T-cell (primary cell): ENCODE measurements at regions not wholly inside any gene's neighbourhood (a gene's known extent, or its start where the extent isn't known, plus 50 kb on each side); places are given as distances from the start of the nearest gene placed in this dataset.

Source experiments
- ATAC-seq, 4 experiments: fragments of 200-7000 bp in 3 of 4; fragments of 150-1000 bp in 1 of 4; cut with Tn5 transposase; replicated peaks in 1 of 4; 1 replicate in 3 of 4; 2 replicates in 1 of 4; pipeline ENCODE4 v1.10.0; 2021; ENCODE audit warnings: moderate library complexity in 3 of 4, mild to moderate bottlenecking in 2 of 4, moderate number of reproducible peaks in 1 of 4
- CTCF ChIA-PET, 2 donors: fragments of 300-600 bp; sonication (Branson Sonifier 250); formaldehyde crosslinking; loops; one replicate each; lab custom pipeline; 2022; ENCODE audit warnings: antibody characterized with exemption in 2 of 2; lab: Charles Lee
- POLR2A ChIA-PET, 2 donors: fragments of 300-600 bp; sonication (Branson Sonifier 250); formaldehyde crosslinking; loops; one replicate each; lab custom pipeline; 2022; ENCODE audit warnings: antibody characterized with exemption in 2 of 2; lab: Charles Lee
- DNase-seq, 35 experiments: peaks; one replicate each; pipeline versions ENCODE4 v3.0.0 to v3.0.0-alpha.2; 2013 to 2023
- H3K27ac ChIP-seq: one replicate; pipeline ENCODE4 v1.5.1; 2013; ENCODE audit warnings: low read length
- H3K27me3 ChIP-seq, 2 experiments: replicated peaks in 1 of 2; 1 replicate in 1 of 2; 2 replicates in 1 of 2; pipeline versions ENCODE4 v1.6.1 to v1.7.0; 2013; ENCODE audit warnings: low read length in 1 of 2, mixed read lengths in 1 of 2; ENCODE audit not compliant: control insufficient read depth in 2 of 2, insufficient read depth in 2 of 2; ENCODE audit errors: extremely low read depth in 1 of 2
- H3K36me3 ChIP-seq, 2 donors: 1 replicate in 1 of 2; 2 replicates in 1 of 2; pipeline versions ENCODE4 v1.6.1 to v1.7.0; 2013; ENCODE audit warnings: low read length in 1 of 2; ENCODE audit not compliant: control insufficient read depth in 2 of 2, insufficient read depth in 1 of 2; ENCODE audit errors: extremely low read depth in 1 of 2
- H3K4me1 ChIP-seq, 2 experiments: 1 replicate in 1 of 2; 2 replicates in 1 of 2; pipeline versions ENCODE4 v1.6.1 to v1.7.0; 2013; ENCODE audit warnings: low read length in 2 of 2, mixed read lengths in 1 of 2; ENCODE audit not compliant: insufficient read depth in 2 of 2, control insufficient read depth in 1 of 2; ENCODE audit errors: extremely low read depth in 1 of 2
- H3K4me3 ChIP-seq, 2 donors: 1 replicate in 1 of 2; 2 replicates in 1 of 2; pipeline versions ENCODE4 v1.5.1 to v1.7.0; 2013; ENCODE audit warnings: mild to moderate bottlenecking in 2 of 2, low read length in 1 of 2, moderate library complexity in 1 of 2; ENCODE audit not compliant: control insufficient read depth in 1 of 2; ENCODE audit errors: extremely low read depth in 1 of 2
- H3K9me3 ChIP-seq: 2 replicates; pipeline ENCODE4 v1.7.0; 2013
- H3K27ac Mint-ChIP-seq, 2 donors: one replicate each; pipeline ENCODE4 v1.8.0; 2020 to 2021; ENCODE audit warnings: mild to moderate bottlenecking in 2 of 2, mixed read lengths in 2 of 2
- H3K27me3 Mint-ChIP-seq, 2 donors: one replicate each; pipeline ENCODE4 v1.8.0; 2021 to 2022; ENCODE audit warnings: mixed read lengths in 2 of 2
- H3K36me3 Mint-ChIP-seq: one replicate; pipeline ENCODE4 v1.8.0; 2021; ENCODE audit warnings: mixed read lengths
- H3K4me1 Mint-ChIP-seq, 3 donors: one replicate each; pipeline ENCODE4 v1.8.0; 2020 to 2022; ENCODE audit warnings: mixed read lengths in 3 of 3, mild to moderate bottlenecking in 1 of 3
- H3K4me3 Mint-ChIP-seq, 3 donors: one replicate each; pipeline ENCODE4 v1.8.0; 2020 to 2022; ENCODE audit warnings: mild to moderate bottlenecking in 3 of 3, mixed read lengths in 3 of 3, moderate library complexity in 3 of 3
- H3K9me3 Mint-ChIP-seq, 3 donors: one replicate each; pipeline ENCODE4 v1.8.0; 2020 to 2022; ENCODE audit warnings: mixed read lengths in 3 of 3
- WGBS: methylation state at CpG from one replicate; pipeline ENCODE4 v1.1.5; 2013; ENCODE audit warnings: missing lambda C conversion rate; ENCODE audit not compliant: insufficient coverage; 5-methylcytosine and 5-hydroxymethylcytosine counted together

DNA sequence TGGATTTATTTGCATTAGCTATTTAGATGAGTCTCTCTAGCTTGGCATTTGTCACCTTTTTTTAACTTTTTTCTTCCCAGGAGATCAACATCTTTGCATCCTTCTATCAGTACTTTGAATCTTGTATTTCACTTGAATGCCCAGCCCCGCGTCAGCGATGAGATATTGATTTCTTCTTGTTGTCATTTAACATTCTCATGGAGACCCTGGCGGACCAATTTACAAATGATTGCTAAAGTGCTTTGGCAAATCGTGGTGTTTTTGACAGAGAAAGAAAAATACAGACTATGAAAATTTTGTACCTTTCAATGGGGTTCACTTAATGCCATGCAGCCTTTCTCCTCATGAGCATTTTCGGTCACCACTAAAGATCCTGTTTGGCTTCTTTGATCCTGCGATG lies 269.7 kb downstream of the ABCC12 start:
- Histone ChIP-seq H3K4me1 (no peaks in the 10 kb centered on the region), H3K9me3 (no peaks in the 10 kb centered on the region), H3K36me3 (no peaks in the 10 kb centered on the region), H3K27ac (no peak overlapping the region), H3K27me3 (peaks cover 0 to 9% of the 10 kb centered on the region in 2 experiments), H3K4me3 (no peak overlapping the region)
- Mint-ChIP-seq H3K27me3 (peaks cover 16 to 20% of the 10 kb centered on the region in 2 donors), H3K27ac (no peak overlapping the region), H3K4me3 (no peak overlapping the region), H3K36me3 (no peaks in the 10 kb centered on the region), H3K9me3 (peaks cover 2 to 8% (median 3%) of the 10 kb centered on the region in 3 donors), H3K4me1 (no peaks in the 10 kb centered on the region)
- ChIA-PET POLR2A (no interaction called here), CTCF (no interaction called here)
- DNase-seq: no peak
- 23% methylated on average over 2 of the region's 7 CpGs for WGBS
- no peak for ATAC-seq

- H3K4me3 Mint-ChIP-seq: no peak overlapping the region
- ATAC-seq (no peak), DNase-seq (no peak)
- WGBS: no CpG with 5 or more reads among the region's 1 CpG
- Histone ChIP-seq H3K9me3 (no peaks in the 10 kb centered on the region), H3K36me3 (no peaks in the 10 kb centered on the region), H3K4me3 (no peak overlapping the region), H3K27me3 (peaks cover 0 to 9% of the 10 kb centered on the region in 2 experiments), H3K27ac (no peak overlapping the region), H3K4me1 (no peaks in the 10 kb centered on the region)
- CTCF ChIA-PET: no interaction called here
- peaks cover 16 to 20% of the 10 kb centered on the region in 2 donors for H3K27me3 Mint-ChIP-seq
- POLR2A ChIA-PET: no interaction called here
- no peaks in the 10 kb centered on the region for H3K4me1 Mint-ChIP-seq
- H3K27ac Mint-ChIP-seq: no peak overlapping the region
- no peaks in the 10 kb centered on the region for H3K36me3 Mint-ChIP-seq
- peaks cover 0 to 4% (median 2%) of the 10 kb centered on the region in 3 donors for H3K9me3 Mint-ChIP-seq
Observed at GRCh38 chr16:47885489-47885888, 270.3 kb downstream of the ABCC12 start.

GRCh38 chr16:47884116-47884725 lies 271.6 kb downstream of the ABCC12 start:
- 0% methylated on average over 1 of the region's 2 CpGs for WGBS
- Histone ChIP-seq H3K27ac (no peak overlapping the region), H3K27me3 (peaks cover 0 to 9% of the 10 kb centered on the region in 2 experiments), H3K4me1 (no peaks in the 10 kb centered on the region), H3K4me3 (no peak overlapping the region), H3K36me3 (no peaks in the 10 kb centered on the region), H3K9me3 (no peaks in the 10 kb centered on the region)
- ChIA-PET CTCF (no interaction called here), POLR2A (no interaction called here)
- H3K9me3 Mint-ChIP-seq: peaks cover 0 to 4% (median 2%) of the 10 kb centered on the region in 3 donors
- H3K36me3 Mint-ChIP-seq: no peaks in the 10 kb centered on the region
- DNase-seq (no peak), ATAC-seq (no peak)
- peaks cover 13 to 16% of the 10 kb centered on the region in 2 donors for H3K27me3 Mint-ChIP-seq
- no peak overlapping the region for H3K4me3 Mint-ChIP-seq
- no peak overlapping the region for H3K27ac Mint-ChIP-seq
- H3K4me1 Mint-ChIP-seq: no peaks in the 10 kb centered on the region

DNA sequence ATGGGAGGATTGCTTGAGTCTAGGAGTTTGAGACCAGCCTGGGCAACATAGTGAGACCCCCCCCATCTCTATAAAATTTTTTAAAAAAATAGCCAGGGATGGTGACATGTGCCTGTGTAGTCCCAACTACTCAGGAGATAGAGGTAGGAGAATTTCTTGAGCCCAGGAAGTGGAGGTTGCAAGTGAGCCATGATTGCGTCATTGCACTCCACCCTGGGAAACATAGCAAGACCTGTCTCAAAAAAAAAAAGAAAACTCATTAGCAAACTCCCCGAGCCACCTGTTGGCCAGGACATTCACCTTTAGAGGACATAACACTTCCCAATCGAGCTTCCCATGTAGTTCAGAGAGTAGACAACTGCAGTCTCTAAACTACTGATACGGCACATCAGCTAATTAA lies 274.2 kb downstream of the ABCC12 start:
- H3K36me3 Mint-ChIP-seq: no peaks in the 10 kb centered on the region
- H3K36me3 ChIP-seq: no peaks in the 10 kb centered on the region
- no peak overlapping the region for H3K27ac Mint-ChIP-seq
- H3K27me3 Mint-ChIP-seq: peaks cover 0 to 4% of the 10 kb centered on the region in 2 donors
- no peak overlapping the region for H3K4me3 Mint-ChIP-seq
- DNase-seq: no peak
- WGBS: 75% methylated on average over 2 of the region's 4 CpGs
- no peak for ATAC-seq
- H3K9me3 Mint-ChIP-seq: peaks cover 0 to 2% (median 0%) of the 10 kb centered on the region in 3 donors
- H3K4me1 ChIP-seq: no peaks in the 10 kb centered on the region
- no peak overlapping the region for H3K4me3 ChIP-seq
- H3K27ac ChIP-seq: no peak overlapping the region
- H3K9me3 ChIP-seq: no peaks in the 10 kb centered on the region
- H3K4me1 Mint-ChIP-seq: no peaks in the 10 kb centered on the region
- ChIA-PET POLR2A (no interaction called here), CTCF (no interaction called here)
- peaks cover 0 to 2% of the 10 kb centered on the region in 2 experiments for H3K27me3 ChIP-seq

GRCh38 chr16:47880653-47881052 lies 275.1 kb downstream of the ABCC12 start:
- no peaks in the 10 kb centered on the region for H3K4me1 ChIP-seq
- ChIA-PET POLR2A (no interaction called here), CTCF (no interaction called here)
- DNase-seq (no peak), ATAC-seq (no peak)
- Mint-ChIP-seq H3K9me3 (peaks cover 0 to 2% (median 0%) of the 10 kb centered on the region in 3 donors), H3K4me1 (no peaks in the 10 kb centered on the region), H3K4me3 (no peak overlapping the region), H3K27me3 (no peaks in the 10 kb centered on the region), H3K27ac (no peak overlapping the region), H3K36me3 (no peaks in the 10 kb centered on the region)
- 98% methylated on average over 5 of the region's 5 CpGs for WGBS
- no peaks in the 10 kb centered on the region for H3K27me3 ChIP-seq
- no peaks in the 10 kb centered on the region for H3K9me3 ChIP-seq
- H3K36me3 ChIP-seq: no peaks in the 10 kb centered on the region
- H3K27ac ChIP-seq: no peak overlapping the region
- H3K4me3 ChIP-seq: no peak overlapping the region

DNA sequence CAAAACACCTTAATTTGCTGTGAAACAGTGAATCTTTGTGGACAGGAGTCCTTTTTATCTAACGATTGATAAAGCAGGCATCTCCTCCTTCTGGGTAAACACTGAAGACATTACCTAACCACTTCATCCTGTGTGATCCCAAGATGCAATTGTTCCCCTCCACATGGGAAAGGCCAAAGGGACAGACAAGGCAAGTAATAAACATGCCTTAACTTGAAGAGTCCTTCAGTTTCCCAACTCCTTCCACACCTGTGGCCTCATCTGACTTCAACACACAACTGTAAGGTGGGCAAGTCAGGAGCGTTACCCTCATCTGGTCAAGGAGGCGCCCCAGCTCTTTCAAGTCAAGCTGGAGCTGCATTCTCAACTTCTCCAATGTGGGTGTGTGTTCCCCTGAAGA lies 278.6 kb downstream of the ABCC12 start:
- Histone ChIP-seq H3K27me3 (no peaks in the 10 kb centered on the region), H3K27ac (no peak overlapping the region), H3K4me1 (no peaks in the 10 kb centered on the region), H3K4me3 (no peak overlapping the region), H3K36me3 (no peaks in the 10 kb centered on the region), H3K9me3 (no peaks in the 10 kb centered on the region)
- peaks cover 4% of the 10 kb centered on the region in 2 donors for H3K27me3 Mint-ChIP-seq
- ATAC-seq (no peak), DNase-seq (no peak)
- H3K27ac Mint-ChIP-seq: no peak overlapping the region
- no peak overlapping the region for H3K4me3 Mint-ChIP-seq
- H3K36me3 Mint-ChIP-seq: no peaks in the 10 kb centered on the region
- POLR2A ChIA-PET: no interaction called here
- no peaks in the 10 kb centered on the region for H3K4me1 Mint-ChIP-seq
- 100% methylated on average over 1 of the region's 3 CpGs for WGBS
- CTCF ChIA-PET: no interaction called here
- H3K9me3 Mint-ChIP-seq: peaks cover 0 to 3% (median 0%) of the 10 kb centered on the region in 3 donors

DNA sequence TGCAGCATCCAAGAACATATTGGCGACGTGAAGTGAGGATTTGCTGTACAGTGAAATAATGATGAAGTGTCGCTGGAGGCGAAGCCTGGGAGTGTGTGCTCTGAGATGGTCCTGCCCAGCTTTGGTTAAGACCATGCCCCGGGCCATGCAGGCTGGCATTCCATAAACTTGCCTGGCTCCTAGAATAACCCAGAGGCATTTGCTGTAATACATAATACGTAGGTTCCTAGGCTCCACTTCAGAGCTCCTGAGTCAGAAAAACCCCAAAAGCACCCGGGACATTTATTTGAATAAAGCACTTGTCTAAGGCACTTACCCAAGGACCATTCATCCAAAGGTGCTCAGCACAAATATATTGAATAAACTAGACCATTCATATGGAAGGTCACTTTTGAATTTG lies 279.3 kb downstream of the ABCC12 start:
- peaks cover 4% of the 10 kb centered on the region in 2 donors for H3K27me3 Mint-ChIP-seq
- H3K9me3 Mint-ChIP-seq: peaks cover 0 to 3% (median 0%) of the 10 kb centered on the region in 3 donors
- H3K27ac Mint-ChIP-seq: no peak overlapping the region
- Histone ChIP-seq H3K36me3 (no peaks in the 10 kb centered on the region), H3K4me3 (no peak overlapping the region), H3K27me3 (no peaks in the 10 kb centered on the region), H3K4me1 (no peaks in the 10 kb centered on the region), H3K9me3 (no peaks in the 10 kb centered on the region), H3K27ac (no peak overlapping the region)
- ATAC-seq (no peak), DNase-seq (no peak)
- WGBS: 88% methylated on average over 4 of the region's 7 CpGs
- H3K36me3 Mint-ChIP-seq: no peaks in the 10 kb centered on the region
- H3K4me3 Mint-ChIP-seq: no peak overlapping the region
- CTCF ChIA-PET: no interaction called here
- no peaks in the 10 kb centered on the region for H3K4me1 Mint-ChIP-seq
- POLR2A ChIA-PET: no interaction called here
